GM23248 (cell line): ENCODE measurements at regions not wholly inside any gene's neighbourhood (a gene's known extent, or its start where the extent isn't known, plus 50 kb on each side); places are given as distances from the start of the nearest gene placed in this dataset.

ENCODE experiments used
- EZH2 ChIP-seq: fragments of 200-600 bp; sonication (generic); IDR thresholded peaks from 2 replicates; pipeline ENCODE4 v1.6.1; 2018; ENCODE audit warnings: antibody characterized with exemption, mild to moderate bottlenecking; ENCODE audit not compliant: insufficient read depth, poor library complexity, severe bottlenecking
- EZH2phosphoT487 ChIP-seq: fragments of 200-600 bp; sonication (generic); IDR thresholded peaks from 2 replicates; pipeline ENCODE4 v1.6.1; 2018; ENCODE audit warnings: antibody characterized with exemption, moderate library complexity, mild to moderate bottlenecking, low read depth; ENCODE audit not compliant: insufficient read depth

GRCh38 chr5:133792655-133793054 lies 175.8 kb downstream of the C5orf15 start:
- TF ChIP-seq EZH2 (no peak), EZH2phosphoT487 (no peak)
